Panc1 (cell line): ENCODE measurements at regions not wholly inside any gene's neighbourhood (a gene's known extent, or its start where the extent isn't known, plus 50 kb on each side); places are given as distances from the start of the nearest gene placed in this dataset.

Experiments used
- ATAC-seq: fragments of 200-7000 bp; cut with Tn5 transposase; 2 replicates; pipeline ENCODE4 v1.9.1; 2020; ENCODE audit warnings: mild to moderate bottlenecking, moderate library complexity
- BruUV-seq: library from RNA; stranded (reverse); fragments of 400-500 nt; replicated peaks from 2 replicates; lab custom pipeline; 2021; lab: Mats Ljungman, UMichigan
- CTCF ChIA-PET: fragments of 300-600 bp; sonication (Branson Sonifier 250); formaldehyde crosslinking; loops from one replicate; lab custom pipeline; 2022; ENCODE audit warnings: antibody characterized with exemption; lab: Charles Lee
- POLR2A ChIA-PET: fragments of 300-600 bp; sonication (Branson Sonifier 250); formaldehyde crosslinking; loops from one replicate; lab custom pipeline; 2022; ENCODE audit warnings: antibody characterized with exemption; lab: Charles Lee
- DNase-seq: peaks from one replicate; pipeline ENCODE4 v3.0.0-alpha.2; 2010; ENCODE audit warnings: low read depth, low spot score
- H3K27ac ChIP-seq: 2 replicates; pipeline ENCODE4 v1.5.1; 2011; ENCODE audit warnings: mild to moderate bottlenecking, low read length, inconsistent platforms
- H3K27me3 ChIP-seq: fragments of 200-500 bp; sonication (Bioruptor generic); 2 replicates; pipeline ENCODE4 v1.6.0; 2014; ENCODE audit warnings: low read length, inconsistent platforms; ENCODE audit not compliant: control insufficient read depth, insufficient read depth
- H3K36me3 ChIP-seq: fragments of 200-500 bp; sonication (Bioruptor generic); 2 replicates; pipeline ENCODE4 v1.5.1; 2014; ENCODE audit warnings: inconsistent platforms, mild to moderate bottlenecking, low read length, moderate library complexity; ENCODE audit not compliant: control insufficient read depth, insufficient read depth
- H3K4me1 ChIP-seq: 2 replicates; pipeline ENCODE4 v1.5.1; 2011; ENCODE audit warnings: inconsistent platforms, mild to moderate bottlenecking, low read length, moderate library complexity; ENCODE audit not compliant: control insufficient read depth, insufficient read depth
- H3K4me3 ChIP-seq, 2 experiments: 2 replicates each; pipeline ENCODE4 v1.5.1; 2011 to 2012; ENCODE audit warnings: low read depth in 2 of 2, low read length in 2 of 2, mild to moderate bottlenecking in 2 of 2, inconsistent platforms in 1 of 2, moderate library complexity in 1 of 2
- H3K9me3 ChIP-seq: fragments of 200-500 bp; sonication (Bioruptor generic); 2 replicates; pipeline ENCODE4 v1.5.1; 2014; ENCODE audit warnings: low read depth, mild to moderate bottlenecking, inconsistent platforms, low read length, moderate library complexity; ENCODE audit not compliant: control insufficient read depth, insufficient read depth
- CTCF ChIP-seq: fragments of 450-650 bp; IDR thresholded peaks from 2 replicates; pipeline ENCODE4 v1.5.1; 2017; ENCODE audit warnings: mild to moderate bottlenecking
- POLR2AphosphoS5 ChIP-seq: IDR thresholded peaks from 2 replicates; pipeline ENCODE4 v1.6.1; 2012; ENCODE audit warnings: mild to moderate bottlenecking, low read depth, low read length, moderate library complexity
- REST ChIP-seq, 2 experiments: IDR thresholded peaks; 2 replicates each; pipeline ENCODE4 v1.6.1; 2011 to 2012; ENCODE audit warnings: low read depth in 2 of 2, control low read depth in 1 of 2, low read length in 1 of 2, mild to moderate bottlenecking in 1 of 2, moderate library complexity in 1 of 2; ENCODE audit not compliant: insufficient read depth in 1 of 2
- SIN3A ChIP-seq: IDR thresholded peaks from 2 replicates; pipeline ENCODE4 v1.6.1; 2012; ENCODE audit warnings: low read depth, mild to moderate bottlenecking, low read length, moderate library complexity, borderline replicate concordance; ENCODE audit not compliant: insufficient read depth
- TCF7L2 ChIP-seq: IDR thresholded peaks from 2 replicates; pipeline ENCODE4 v1.6.1; 2011; ENCODE audit warnings: mild to moderate bottlenecking, low read depth, low read length, inconsistent platforms
- in situ Hi-C: cut with HindIII; loops from 2 replicates; pipeline ENCODE4 v1.10.0; 2016; ENCODE audit warnings: low sequenced_read_pairs, low pct_unique_long_range_greater_than_20kb
- intact Hi-C: fragments of 100-400 bp; cut with micrococcal nuclease; formaldehyde crosslinking; loops from one replicate; pipeline ENCODE4 v1.10.0; 2022; ENCODE audit not compliant: unreplicated experiment

- ChIA-PET POLR2A (no interaction called here), CTCF (interaction anchor here (0.6 kb wide), 1 partner anchor 212 kb away, joined by 3 read pairs; no protein-coding TSS in a partner anchor)
Measured at GRCh38 chr14:106528717-106529116, 1002.3 kb downstream of the TMEM121 start.

GRCh38 chr14:106530031-106530422, 1003.6 kb downstream of the TMEM121 start:
- H3K9me3 ChIP-seq, result 0 out of 2 replicates have a peak, but pooled peaks cover 2% of the 10 kb centered on the region
- no peak overlapping the region for H3K27ac ChIP-seq
- BruUV-seq, result no TSS peak
- intact Hi-C loops (no loop called here), in situ Hi-C loops (no loop called here)
- H3K36me3 ChIP-seq, result no peaks in the 10 kb centered on the region
- ChIA-PET POLR2A (no interaction called here), CTCF (no interaction called here)
- ATAC-seq (no peak), DNase-seq (no peak)
- no peaks in the 10 kb centered on the region for H3K27me3 ChIP-seq
- TF ChIP-seq SIN3A (no peak), CTCF (no peak), POLR2AphosphoS5 (no peak), TCF7L2 (no peak), REST (IDR thresholded peaks at IDR 0.05; ENCODE audit: insufficient read depth in 1 of 2, low read depth in 2 of 2, low read length in 1 of 2) (no peak)
- H3K4me3 ChIP-seq, result no peak overlapping the region
- H3K4me1 ChIP-seq, result no peaks in the 10 kb centered on the region

More at GRCh38 chr14:106528717-106529116, 1002.3 kb downstream of the TMEM121 start:
- DNase-seq, result no peak
- intact Hi-C loops, result no loop called here
- no peaks in the 10 kb centered on the region for H3K27me3 ChIP-seq
- no peaks in the 10 kb centered on the region for H3K36me3 ChIP-seq
- no peaks in the 10 kb centered on the region for H3K4me1 ChIP-seq
- in situ Hi-C loops, result no loop called here
- 0 out of 2 replicates have a peak, but pooled peaks cover 2% of the 10 kb centered on the region for H3K9me3 ChIP-seq
- TF ChIP-seq REST (IDR thresholded peaks at IDR 0.05; ENCODE audit: insufficient read depth in 1 of 2, low read depth in 2 of 2, low read length in 1 of 2), result no peak
- no peak for TF ChIP-seq TCF7L2
- TF ChIP-seq POLR2AphosphoS5, result no peak
- TF ChIP-seq CTCF, result no peak
- no peak for TF ChIP-seq SIN3A
- ATAC-seq, result no peak
- BruUV-seq, result no TSS peak
- H3K4me3 ChIP-seq, result no peak overlapping the region
- H3K27ac ChIP-seq, result no peak overlapping the region
